Superior temporal gyrus (tissue), 1 donor: ENCODE measurements at regions not wholly inside any gene's neighbourhood (a gene's known extent, or its start where the extent isn't known, plus 50 kb on each side); places are given as distances from the start of the nearest gene placed in this dataset.

Experiments
- DNase-seq: peaks from one replicate; pipeline ENCODE4 v3.0.0-alpha.2; 2016; ENCODE audit errors: extremely low spot score

GRCh38 chr4:125062115-125063050 is 252.4 kb upstream of the FAT4 start:
- no peak for DNase-seq

- DNase-seq = no peak
Measured at GRCh38 chr4:125060376-125060775, 254.4 kb upstream of the FAT4 start.

- DNase-seq = no peak
Measured at GRCh38 chr4:125049711-125050110, 265.0 kb upstream of the FAT4 start.

- DNase-seq = no peak
Measured at GRCh38 chr4:125045311-125045710, 269.4 kb upstream of the FAT4 start.

GRCh38 chr4:125044886-125045285 is 269.9 kb upstream of the FAT4 start:
- DNase-seq = no peak

- no peak for DNase-seq
Measured at GRCh38 chr4:125043486-125043885, 271.3 kb upstream of the FAT4 start.

- no peak for DNase-seq
Measured at GRCh38 chr4:125042041-125042440, 272.7 kb upstream of the FAT4 start.

GRCh38 chr4:125041372-125041930 is 273.3 kb upstream of the FAT4 start:
- DNase-seq = no peak

GRCh38 chr4:125039550-125039949 is 275.2 kb upstream of the FAT4 start:
- DNase-seq = no peak

- no peak for DNase-seq
Measured at GRCh38 chr4:125022855-125023501, 291.8 kb upstream of the FAT4 start.

- DNase-seq = no peak
Measured at GRCh38 chr4:125021189-125021588, 293.6 kb upstream of the FAT4 start.

GRCh38 chr4:125020089-125021034 is 294.4 kb upstream of the FAT4 start:
- no peak for DNase-seq

- DNase-seq = no peak
Measured at GRCh38 chr4:125016892-125017299, 297.9 kb upstream of the FAT4 start.

- DNase-seq = no peak
Measured at GRCh38 chr4:125013891-125014290, 300.9 kb upstream of the FAT4 start.

- no peak for DNase-seq
Measured at GRCh38 chr4:125011646-125012045, 299.1 kb upstream of the ANKRD50 start.

- DNase-seq = no peak
Measured at GRCh38 chr4:125010796-125011503, 298.4 kb upstream of the ANKRD50 start.

- DNase-seq = no peak
Measured at GRCh38 chr4:125008676-125009075, 296.1 kb upstream of the ANKRD50 start.

- DNase-seq = no peak
Measured at GRCh38 chr4:125004676-125005075, 292.1 kb upstream of the ANKRD50 start.

GRCh38 chr4:125003840-125004239 is 291.3 kb upstream of the ANKRD50 start:
- DNase-seq = no peak

GRCh38 chr4:124997991-124998390 is 285.5 kb upstream of the ANKRD50 start:
- DNase-seq = peak; percentile 26

- no peak for DNase-seq
Measured at GRCh38 chr4:124997124-124997523, 284.6 kb upstream of the ANKRD50 start.
